ENCODE measurements at regions not wholly inside any gene's neighbourhood (a gene's known extent, or its start where the extent isn't known, plus 50 kb on each side); places are given as distances from the start of the nearest gene placed in this dataset.

DNA sequence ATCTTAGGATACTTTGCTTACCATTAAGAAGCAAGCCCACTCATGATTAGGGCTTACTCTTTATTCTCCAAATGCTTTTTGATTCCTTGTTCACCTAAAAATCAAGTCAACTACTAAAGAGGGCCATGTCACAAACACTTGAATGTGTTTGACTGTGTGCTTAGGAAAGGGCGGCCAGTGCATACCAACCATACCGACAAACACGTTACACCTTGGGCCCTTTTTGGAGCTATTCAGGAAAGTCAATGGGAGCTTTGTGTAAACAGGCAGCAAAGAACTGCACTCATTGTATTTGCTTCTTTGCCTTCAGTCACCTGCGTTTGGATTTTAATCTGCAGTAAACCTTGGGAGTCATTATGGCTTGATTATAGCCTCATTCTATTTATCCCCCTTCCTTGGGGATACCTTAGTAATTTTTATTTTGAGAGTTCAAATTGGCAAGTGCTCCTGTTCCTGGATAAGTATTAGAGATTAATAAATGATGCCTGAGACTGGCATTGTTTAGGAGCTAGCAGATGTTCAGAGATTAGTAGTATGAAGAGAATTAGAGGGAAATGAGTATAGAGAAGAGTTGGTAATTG is 102.6 kb upstream of the HDGFL1 start:
- no peaks in the 10 kb centered on the region for H3K79me2 ChIP-seq (ENCODE audit: insufficient read depth, low read length)
- RAD21 ChIA-PET (ENCODE audit: low non-redundant PET in 1 of 2, low total read pairs in 2 of 2, uncharacterized antibody in 2 of 2, unreplicated experiment in 2 of 2): no interaction called here
- no peak for DNase-seq (ENCODE audit: low read depth, low spot score)
- no peak overlapping the region for H3K27ac ChIP-seq (ENCODE audit: low read depth, low read length)
- H3K27me3 ChIP-seq (ENCODE audit: insufficient read depth, low read length): no peaks in the 10 kb centered on the region
- no peaks in the 10 kb centered on the region for H3K9me3 ChIP-seq (ENCODE audit: control insufficient read depth in 1 of 2, insufficient read depth in 1 of 2, low read depth in 1 of 2, low read length in 2 of 2)
- no peaks in the 10 kb centered on the region for H3K9me2 ChIP-seq (ENCODE audit: insufficient read depth)
- BruUV-seq (replicated peaks): no TSS peak
- POLR2A ChIA-PET: no interaction called here
- H4K20me1 ChIP-seq (ENCODE audit: insufficient read depth): no peaks in the 10 kb centered on the region
- no peak overlapping the region for H3K9ac ChIP-seq (ENCODE audit: low read length)
- no peak overlapping the region for H3K4me2 ChIP-seq (ENCODE audit: low read length)
- CTCF ChIA-PET: no interaction called here
- H3K4me1 ChIP-seq (ENCODE audit: control insufficient read depth in 1 of 2, insufficient read depth in 2 of 2, low read length in 2 of 2): peaks cover 0 to 4% of the 10 kb centered on the region in 2 experiments; a peak in 1 of 4 replicates
- H3K4me3 ChIP-seq (replicated peaks in 1 of 2; ENCODE audit: low read depth in 1 of 2, low read length in 2 of 2): no peak overlapping the region
- ATAC-seq: no peak
- H3K36me3 ChIP-seq (ENCODE audit: control insufficient read depth in 1 of 2, insufficient read depth in 2 of 2, low read length in 2 of 2): no peaks in the 10 kb centered on the region
- TF ChIP-seq JUND (IDR thresholded peaks at IDR 0.05): no peak
- TF ChIP-seq TCF7L2 (IDR thresholded peaks at IDR 0.05; ENCODE audit: borderline replicate concordance, extremely low read depth, insufficient read depth, insufficient read length): no peak
- TF ChIP-seq, protein P1, sequence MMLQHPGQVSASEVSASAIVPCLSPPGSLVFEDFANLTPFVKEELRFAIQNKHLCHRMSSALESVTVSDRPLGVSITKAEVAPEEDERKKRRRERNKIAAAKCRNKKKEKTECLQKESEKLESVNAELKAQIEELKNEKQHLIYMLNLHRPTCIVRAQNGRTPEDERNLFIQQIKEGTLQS (IDR thresholded peaks at IDR 0.05): no peak
- TF ChIP-seq, protein P2, sequence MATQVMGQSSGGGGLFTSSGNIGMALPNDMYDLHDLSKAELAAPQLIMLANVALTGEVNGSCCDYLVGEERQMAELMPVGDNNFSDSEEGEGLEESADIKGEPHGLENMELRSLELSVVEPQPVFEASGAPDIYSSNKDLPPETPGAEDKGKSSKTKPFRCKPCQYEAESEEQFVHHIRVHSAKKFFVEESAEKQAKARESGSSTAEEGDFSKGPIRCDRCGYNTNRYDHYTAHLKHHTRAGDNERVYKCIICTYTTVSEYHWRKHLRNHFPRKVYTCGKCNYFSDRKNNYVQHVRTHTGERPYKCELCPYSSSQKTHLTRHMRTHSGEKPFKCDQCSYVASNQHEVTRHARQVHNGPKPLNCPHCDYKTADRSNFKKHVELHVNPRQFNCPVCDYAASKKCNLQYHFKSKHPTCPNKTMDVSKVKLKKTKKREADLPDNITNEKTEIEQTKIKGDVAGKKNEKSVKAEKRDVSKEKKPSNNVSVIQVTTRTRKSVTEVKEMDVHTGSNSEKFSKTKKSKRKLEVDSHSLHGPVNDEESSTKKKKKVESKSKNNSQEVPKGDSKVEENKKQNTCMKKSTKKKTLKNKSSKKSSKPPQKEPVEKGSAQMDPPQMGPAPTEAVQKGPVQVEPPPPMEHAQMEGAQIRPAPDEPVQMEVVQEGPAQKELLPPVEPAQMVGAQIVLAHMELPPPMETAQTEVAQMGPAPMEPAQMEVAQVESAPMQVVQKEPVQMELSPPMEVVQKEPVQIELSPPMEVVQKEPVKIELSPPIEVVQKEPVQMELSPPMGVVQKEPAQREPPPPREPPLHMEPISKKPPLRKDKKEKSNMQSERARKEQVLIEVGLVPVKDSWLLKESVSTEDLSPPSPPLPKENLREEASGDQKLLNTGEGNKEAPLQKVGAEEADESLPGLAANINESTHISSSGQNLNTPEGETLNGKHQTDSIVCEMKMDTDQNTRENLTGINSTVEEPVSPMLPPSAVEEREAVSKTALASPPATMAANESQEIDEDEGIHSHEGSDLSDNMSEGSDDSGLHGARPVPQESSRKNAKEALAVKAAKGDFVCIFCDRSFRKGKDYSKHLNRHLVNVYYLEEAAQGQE (IDR thresholded peaks at IDR 0.05; ENCODE audit: low read depth): no peak
- no peak for TF ChIP-seq RAD21 (IDR thresholded peaks at IDR 0.05; ENCODE audit: low read depth)
- TF ChIP-seq, protein P3, sequence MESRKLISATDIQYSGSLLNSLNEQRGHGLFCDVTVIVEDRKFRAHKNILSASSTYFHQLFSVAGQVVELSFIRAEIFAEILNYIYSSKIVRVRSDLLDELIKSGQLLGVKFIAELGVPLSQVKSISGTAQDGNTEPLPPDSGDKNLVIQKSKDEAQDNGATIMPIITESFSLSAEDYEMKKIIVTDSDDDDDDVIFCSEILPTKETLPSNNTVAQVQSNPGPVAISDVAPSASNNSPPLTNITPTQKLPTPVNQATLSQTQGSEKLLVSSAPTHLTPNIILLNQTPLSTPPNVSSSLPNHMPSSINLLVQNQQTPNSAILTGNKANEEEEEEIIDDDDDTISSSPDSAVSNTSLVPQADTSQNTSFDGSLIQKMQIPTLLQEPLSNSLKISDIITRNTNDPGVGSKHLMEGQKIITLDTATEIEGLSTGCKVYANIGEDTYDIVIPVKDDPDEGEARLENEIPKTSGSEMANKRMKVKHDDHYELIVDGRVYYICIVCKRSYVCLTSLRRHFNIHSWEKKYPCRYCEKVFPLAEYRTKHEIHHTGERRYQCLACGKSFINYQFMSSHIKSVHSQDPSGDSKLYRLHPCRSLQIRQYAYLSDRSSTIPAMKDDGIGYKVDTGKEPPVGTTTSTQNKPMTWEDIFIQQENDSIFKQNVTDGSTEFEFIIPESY (IDR thresholded peaks at IDR 0.05; ENCODE audit: extremely low read depth, insufficient replicate concordance, low read length): no peak
- TF ChIP-seq, protein P4, sequence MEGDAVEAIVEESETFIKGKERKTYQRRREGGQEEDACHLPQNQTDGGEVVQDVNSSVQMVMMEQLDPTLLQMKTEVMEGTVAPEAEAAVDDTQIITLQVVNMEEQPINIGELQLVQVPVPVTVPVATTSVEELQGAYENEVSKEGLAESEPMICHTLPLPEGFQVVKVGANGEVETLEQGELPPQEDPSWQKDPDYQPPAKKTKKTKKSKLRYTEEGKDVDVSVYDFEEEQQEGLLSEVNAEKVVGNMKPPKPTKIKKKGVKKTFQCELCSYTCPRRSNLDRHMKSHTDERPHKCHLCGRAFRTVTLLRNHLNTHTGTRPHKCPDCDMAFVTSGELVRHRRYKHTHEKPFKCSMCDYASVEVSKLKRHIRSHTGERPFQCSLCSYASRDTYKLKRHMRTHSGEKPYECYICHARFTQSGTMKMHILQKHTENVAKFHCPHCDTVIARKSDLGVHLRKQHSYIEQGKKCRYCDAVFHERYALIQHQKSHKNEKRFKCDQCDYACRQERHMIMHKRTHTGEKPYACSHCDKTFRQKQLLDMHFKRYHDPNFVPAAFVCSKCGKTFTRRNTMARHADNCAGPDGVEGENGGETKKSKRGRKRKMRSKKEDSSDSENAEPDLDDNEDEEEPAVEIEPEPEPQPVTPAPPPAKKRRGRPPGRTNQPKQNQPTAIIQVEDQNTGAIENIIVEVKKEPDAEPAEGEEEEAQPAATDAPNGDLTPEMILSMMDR (IDR thresholded peaks at IDR 0.05 in 2 of 3, conservative IDR thresholded peaks at IDR 0.05 in 1 of 3; ENCODE audit: borderline replicate concordance in 1 of 3, insufficient read depth in 1 of 3, low read depth in 2 of 3, low read length in 2 of 3): no peak
- no peak for TF ChIP-seq POLR2AphosphoS5 (IDR thresholded peaks at IDR 0.05; ENCODE audit: low read depth, low read length)
- TF ChIP-seq SP1 (IDR thresholded peaks at IDR 0.05; ENCODE audit: low read depth): no peak
- TF ChIP-seq ZNF274 (IDR thresholded peaks at IDR 0.05; ENCODE audit: low read depth, low read length): no peak
- TF ChIP-seq EZH2phosphoT487 (IDR thresholded peaks at IDR 0.05; ENCODE audit: borderline replicate concordance): no peak
- TF ChIP-seq EGR1 (IDR thresholded peaks at IDR 0.05; ENCODE audit: low read depth): no peak
- TF ChIP-seq SIN3A (IDR thresholded peaks at IDR 0.05; ENCODE audit: low read depth): no peak
- no peak for TF ChIP-seq CBX3 (IDR thresholded peaks at IDR 0.05; ENCODE audit: low read depth)
- no peak for TF ChIP-seq ZFX (IDR thresholded peaks at IDR 0.05)
- TF ChIP-seq EZH2 (IDR thresholded peaks at IDR 0.05): no peak
- no peak for TF ChIP-seq FOSL1 (IDR thresholded peaks at IDR 0.05; ENCODE audit: low read depth)
- TF ChIP-seq SRF (IDR thresholded peaks at IDR 0.05; ENCODE audit: low read depth): no peak
- intact Hi-C loops (cut with micrococcal nuclease): no loop called here
- no peak overlapping the region for H2AFZ ChIP-seq (ENCODE audit: low read depth, low read length, poor library complexity, severe bottlenecking)

Data from HCT116 (cell line).